CD4-positive, alpha-beta T cell treated with Interleukin-2 at 100 ng/mL for 4 hours (primary cell): ENCODE measurements at regions not wholly inside any gene's neighbourhood (a gene's known extent, or its start where the extent isn't known, plus 50 kb on each side); places are given as distances from the start of the nearest gene placed in this dataset.

Experiments
- DNase-seq: peaks from one replicate; pipeline ENCODE4 v3.0.0-alpha.2; 2020; ENCODE audit warnings: low spot score

DNA sequence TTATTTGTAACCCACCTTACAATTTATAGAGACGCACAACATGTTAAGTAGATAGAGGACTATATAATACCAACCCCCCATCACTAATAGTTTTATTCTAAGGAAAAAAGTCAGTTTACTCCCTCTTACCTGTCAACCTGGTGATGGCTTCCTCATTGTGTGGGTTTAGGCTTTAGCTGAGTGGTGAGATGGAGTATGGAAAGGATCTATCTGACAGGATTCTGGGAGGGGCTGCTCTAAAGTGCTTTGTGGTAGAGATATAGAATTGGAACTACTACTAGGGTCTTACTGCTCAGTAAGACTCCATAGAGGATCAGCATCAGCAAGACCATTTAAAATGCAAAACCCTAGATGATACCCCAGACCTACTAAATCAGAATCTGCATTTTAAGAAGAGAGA, 82.1 kb upstream of the IFNE start:
- no peak for DNase-seq

DNA sequence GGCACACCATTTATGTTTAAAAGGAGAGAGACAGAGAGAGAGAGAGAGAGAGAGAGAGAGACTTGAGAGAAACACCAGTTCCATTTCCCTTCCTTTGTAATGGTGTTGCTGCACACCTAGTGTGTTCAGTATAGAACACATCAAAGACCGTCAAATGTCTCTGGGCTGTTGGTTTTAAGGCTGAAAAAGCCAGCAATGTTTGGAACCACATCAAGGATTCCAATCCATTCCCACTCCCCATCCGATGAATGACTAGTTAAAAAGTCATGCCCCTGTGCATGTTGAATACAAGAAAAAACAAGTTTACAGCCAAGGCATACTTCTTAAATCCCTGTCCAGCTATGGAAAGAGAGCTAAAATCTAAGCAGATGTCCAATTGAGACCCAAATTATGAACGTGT, 83.0 kb upstream of the IFNE start:
- no peak for DNase-seq

DNA sequence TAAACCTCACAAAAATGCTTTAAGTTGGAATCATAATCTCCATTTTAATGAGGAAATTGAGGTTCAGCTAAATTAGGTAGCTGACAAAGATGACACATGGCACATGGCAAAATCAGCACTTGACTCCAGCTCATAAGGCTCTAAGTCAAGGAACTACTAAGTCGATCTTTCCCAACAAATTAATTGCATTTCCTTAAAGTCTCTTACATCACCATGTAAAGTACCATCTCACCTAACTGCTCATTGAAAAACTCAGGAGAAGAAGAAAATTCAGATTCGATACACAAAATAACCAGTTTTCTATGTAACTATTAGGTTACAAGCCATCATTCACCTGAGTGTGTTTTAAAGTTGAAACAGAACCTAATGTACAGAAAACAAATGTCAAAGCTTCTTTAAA, 85.8 kb upstream of the IFNE start:
- no peak for DNase-seq

DNA sequence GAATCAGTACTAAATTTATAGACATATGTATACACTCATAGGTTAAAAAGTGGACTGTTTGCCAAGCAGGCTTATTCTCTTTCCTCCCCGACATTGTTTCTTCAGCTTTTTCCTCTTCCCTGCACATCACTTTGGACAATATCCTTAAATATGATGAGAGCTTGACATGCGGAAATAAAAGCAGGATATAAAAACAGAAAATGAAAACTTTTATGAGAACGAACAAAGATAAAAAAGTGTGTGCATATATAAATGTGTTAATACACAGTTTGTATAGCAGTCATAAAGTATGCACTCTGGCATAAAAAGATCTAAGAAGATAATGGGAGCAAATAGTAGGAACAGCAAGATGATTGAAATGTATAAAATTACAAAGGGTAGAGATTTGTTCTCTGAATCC, 86.4 kb upstream of the IFNE start:
- DNase-seq: no peak

DNA sequence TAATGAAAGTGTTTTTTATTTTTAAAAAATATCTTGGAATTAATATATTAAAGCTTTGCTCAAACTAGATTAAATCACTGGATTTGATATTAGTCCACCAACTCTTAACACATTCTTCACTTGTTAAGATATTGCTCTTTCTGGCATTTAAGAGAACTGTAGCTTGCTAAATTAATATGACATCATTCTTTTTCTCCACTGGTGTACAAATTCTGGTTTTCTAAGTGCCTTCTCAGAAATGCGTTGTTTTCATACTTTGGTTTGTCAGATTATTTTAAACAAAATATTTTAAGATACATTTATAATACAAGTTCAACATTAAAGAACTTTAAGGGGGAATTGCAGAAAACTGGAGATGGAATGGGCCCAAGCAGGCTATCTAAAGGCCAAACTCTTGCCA, 87.6 kb upstream of the IFNE start:
- no peak for DNase-seq

DNA sequence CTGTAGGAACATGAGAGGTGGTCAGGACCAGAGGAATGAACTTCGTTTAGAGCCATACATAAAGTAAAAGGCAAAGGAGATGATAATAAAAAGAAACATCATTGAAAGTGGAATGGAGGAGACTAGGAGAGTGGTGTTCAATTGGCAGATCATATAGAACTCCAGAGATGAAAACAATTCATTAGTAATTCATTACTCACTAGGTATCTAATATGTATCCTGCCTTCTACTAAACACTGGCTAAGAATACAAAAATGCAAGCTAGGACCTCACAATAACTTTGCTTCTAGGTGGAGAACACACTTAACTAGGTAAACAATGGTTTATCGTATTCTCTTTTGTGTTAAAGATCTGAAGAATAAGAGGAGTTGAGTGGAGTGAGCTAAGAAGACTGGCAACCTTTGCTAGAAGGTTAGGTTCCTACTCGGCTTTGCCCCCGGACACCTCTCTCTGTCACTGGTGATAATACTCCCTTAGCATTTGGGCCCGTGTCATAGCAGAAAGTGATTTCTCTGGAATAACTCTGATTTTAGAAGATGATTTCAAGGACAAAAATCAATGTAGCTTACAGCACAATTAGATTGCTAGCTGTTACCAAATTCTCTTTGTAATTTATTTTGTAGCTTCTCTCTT, 88.6 kb upstream of the IFNE start:
- no peak for DNase-seq

DNA sequence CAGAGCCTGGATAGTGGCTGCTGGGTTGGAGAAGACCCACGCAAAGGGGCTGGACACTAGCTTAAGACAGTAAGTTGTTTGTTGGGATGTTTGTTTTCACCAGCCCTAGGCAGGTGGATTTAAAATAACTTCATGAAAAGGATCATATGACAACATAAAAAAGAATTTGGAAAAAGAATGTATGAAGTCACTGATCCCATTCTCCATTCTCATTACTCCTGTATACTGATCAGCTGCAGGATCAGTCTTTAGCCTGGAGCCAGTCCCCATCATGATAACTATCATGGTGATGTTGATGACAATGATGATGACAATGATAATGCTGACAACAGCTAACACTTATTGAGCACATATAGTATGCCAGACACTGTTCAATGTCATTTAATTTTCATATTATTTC, 92.1 kb upstream of the IFNE start:
- no peak for DNase-seq

DNA sequence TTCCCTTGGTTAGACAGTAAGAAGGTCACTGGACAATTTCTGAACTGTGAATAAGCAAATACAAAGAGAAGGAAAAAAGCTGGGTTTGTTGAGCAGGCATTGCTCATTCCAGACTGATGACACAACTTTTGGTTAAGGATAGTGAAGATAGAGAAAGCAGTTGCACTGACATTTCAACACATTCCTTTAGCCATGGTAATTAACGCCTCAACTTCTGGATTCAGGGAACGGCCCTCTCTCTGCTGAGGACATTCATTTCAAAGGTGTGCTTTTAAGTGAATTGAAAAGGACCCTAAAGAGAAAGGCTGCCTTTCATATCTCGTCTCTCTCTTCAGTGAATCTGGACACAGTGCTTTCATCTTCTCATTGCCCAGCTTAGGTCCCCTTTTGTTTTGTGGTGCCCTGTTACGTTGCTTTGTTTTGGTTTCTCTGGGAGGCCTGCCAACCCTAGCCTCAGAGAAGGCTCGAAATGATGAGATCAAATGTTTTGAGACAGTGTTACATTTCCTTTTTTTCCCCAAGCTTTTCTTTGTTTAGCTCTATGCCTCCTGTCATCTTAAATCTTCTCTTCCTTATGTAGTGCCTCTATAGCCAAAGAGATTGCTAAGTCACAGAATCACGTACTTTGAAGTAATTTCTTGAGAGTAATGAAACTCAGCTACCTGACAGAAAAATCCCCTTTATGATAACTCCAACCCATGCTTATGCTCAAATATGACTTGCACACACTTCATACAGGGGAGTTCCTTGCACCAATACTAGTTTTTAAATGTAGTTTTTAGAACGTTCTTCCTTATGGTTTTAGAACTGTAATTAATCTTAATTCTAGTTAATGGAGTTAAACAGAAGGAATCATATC, 94.4 kb upstream of the IFNE start:
- DNase-seq: peak; percentile 23

DNA sequence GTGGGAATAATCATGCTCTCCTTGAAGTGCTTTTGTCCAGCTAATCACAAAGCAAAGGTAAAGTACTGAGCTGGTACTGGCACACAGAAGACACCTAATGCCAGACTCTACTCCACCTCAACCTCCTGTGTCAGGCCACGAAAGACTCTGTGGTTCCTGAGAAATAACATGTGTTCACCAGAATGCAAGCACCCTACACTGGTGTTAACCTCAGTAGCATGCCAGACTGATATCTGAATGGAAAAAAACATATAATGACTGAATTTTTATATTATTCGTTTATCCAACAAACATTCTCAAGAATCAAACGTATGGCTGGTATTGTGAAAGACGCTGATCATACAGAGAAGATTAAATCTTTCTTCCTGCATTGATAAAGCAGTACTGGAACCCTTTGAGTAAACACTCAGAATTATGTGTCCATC, 97.1 kb upstream of the IFNE start:
- peak; percentile 56 for DNase-seq

DNA sequence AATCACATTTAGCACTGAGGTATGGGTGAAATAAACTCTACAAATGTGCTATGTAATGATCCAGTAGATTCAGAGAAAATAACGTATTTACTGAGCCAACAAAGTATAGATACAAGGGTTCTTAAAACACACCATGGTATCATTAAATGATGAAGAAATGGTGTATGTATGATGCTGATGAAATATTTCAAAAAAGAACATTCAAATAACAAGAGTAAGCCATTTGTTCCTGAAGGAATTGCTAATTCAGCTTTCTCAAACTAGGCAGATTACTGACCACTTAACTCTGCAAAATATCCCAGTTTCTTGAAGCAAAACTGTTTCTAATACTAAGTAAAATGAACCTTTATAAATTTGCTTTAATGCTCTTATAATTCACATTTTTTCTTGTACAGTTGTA, 97.6 kb upstream of the IFNE start:
- no peak for DNase-seq

DNA sequence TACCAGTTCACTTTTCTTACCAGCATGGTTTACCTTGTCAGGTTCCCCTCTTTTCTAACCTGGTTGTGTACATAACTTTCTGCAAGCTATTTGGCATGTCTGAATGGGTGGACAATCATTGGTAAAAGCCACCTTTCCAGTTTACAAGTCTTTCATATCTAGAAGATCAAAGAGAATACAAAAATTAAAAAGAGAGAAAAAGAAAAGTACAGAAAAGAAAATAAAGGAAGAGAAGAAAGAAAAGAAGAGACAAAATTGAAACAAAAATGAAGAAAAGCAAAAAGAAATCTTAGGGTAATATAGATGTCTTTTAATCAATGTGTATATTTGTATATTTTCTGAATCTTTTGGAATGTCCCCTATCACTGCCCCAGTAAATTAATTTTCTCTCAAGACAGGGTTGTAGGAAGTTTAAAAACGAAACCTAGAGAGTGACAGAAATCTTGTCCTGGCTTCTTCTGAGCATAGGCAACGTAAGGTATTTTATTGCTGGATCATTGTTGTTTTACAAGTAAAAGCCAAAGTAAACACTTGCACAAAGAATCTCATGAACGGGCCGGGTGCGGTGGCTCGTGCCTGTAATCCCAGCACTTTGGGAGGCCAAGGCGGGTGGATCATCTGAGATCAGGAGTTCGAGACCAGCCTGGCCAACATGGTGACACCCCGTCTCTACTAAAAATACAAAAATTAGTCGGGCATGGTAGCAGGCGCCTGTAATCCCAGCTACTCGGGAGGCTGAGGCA, 98.7 kb upstream of the IFNE start:
- no peak for DNase-seq

DNA sequence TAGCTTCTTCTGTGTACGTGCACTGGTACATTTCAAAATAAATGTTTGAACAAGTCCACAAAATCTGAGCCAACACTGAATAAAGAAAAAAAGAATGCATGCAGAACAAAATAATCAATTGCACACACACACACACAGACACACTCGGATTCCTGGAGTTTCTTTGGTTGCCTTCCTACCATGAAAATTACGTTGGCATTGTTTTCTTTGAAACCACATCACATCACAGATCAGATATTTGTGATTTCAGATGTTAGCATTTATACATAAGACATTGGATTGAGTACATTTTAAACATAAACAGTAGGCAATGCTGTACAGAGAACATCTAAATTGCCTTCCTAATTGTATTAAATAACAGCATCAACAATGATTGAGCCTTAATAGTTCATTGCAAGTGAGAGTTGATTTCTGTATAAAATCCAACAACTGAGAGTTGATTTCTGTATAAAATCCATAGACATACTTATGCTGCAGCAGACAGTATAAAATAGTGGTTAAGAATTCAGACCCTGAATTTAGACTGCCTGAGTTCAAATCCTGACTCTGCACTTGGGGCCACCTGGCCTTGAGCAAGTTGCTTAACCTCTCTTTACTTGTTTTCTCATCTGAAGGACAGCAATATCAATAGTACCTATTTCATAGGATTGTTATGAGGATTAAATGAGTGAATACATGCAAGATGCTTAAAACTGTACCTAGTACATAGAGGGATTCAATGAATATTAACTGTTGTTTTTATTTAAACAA, 101.7 kb upstream of the IFNE start:
- DNase-seq: no peak

DNA sequence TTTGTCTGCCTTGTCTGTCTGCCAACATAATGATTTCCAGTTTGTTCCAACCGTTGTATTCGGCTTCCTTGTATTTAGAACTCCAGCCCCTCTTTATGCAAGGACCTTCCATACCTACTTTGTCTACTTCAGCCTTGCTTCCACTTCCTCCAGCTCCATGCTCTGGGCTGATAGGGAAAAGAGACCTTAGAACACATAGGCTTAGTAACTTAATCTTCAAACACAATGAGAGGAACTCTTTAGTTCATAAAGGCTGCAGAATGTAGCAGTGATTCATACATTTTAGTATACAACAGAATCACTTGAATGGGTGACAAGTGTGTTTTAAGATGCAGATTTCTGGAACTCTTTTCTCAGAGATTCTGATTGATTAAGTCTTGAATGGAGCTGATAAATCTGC, 102.8 kb upstream of the IFNE start:
- DNase-seq: no peak

DNA sequence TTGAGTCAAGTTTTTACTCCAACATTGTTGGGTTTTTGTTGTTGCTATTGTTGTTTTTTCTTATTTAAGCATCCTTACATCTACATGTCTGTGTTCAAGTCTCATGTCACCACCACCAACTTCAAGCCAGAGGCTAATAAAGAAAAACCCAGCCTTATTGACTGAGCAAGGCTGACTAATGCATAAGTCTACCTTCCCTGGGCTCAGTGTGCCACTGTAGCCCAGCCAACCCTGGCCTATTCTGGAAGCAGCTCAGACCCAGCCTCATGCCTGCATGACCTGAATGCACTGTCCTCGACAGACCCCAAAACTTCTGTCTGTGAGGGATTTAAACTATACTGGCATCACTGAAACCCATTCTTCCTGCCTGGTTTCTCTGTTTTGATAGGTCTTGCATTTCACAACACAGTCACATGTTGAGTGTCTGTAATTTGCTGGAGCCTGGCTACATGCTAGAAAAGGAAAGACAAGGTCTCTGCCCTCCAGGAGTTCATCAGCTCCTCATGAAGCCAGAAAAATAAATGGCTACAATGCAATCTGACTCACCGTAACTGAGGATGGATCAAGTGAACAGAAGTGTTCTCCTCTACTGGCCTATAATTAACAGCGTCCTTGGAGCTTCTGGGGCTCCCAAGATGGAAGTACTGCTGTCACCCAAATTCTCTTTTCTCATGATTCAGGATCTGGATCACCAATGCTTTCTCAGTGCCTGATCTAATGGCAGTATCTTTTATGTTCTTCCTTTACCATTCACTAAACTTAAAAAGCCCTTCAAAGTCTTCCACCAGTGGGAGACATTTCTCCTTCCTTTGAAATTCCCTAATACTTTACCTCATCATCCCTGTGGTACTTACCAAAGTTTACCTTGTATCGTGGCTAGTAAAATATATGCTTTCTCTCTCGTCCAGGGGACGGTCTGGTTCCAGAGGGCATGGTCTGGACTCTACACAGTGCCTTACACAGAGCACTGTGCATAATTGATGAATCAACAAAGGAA, 103.9 kb upstream of the IFNE start:
- no peak for DNase-seq

DNA sequence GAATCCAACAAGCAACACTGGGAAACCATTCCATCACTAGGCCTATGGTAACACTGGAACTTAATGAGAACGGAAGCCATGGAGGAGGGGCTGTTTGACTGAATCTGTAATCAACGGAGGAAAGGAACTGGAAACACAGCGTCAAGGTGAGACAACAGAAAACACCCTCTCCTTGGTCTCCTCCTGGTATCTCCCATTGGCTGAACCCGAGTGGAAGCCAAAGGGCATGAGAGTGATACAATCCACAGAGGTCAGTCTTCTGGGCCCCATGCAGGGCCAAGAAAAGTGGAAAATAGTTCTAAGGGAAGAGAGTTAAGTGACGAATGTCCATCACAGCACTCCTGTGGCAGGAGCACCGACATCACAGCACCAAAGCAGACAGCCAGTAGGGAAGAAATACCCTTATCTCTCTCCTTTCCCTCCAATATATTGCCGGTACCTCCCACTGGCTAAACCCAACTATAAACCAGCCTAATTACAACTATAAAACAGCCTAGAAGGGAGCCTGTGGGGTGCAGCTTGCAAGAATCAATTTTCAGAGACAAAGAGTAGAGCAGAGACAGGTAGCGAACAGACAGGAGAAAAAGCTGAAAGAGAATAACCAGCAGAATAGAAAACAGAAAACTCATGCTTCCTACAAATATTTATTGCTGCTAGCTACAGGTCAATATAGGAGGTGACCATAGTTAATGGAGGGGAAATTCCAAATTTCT, 107.4 kb upstream of the IFNE start:
- no peak for DNase-seq

DNA sequence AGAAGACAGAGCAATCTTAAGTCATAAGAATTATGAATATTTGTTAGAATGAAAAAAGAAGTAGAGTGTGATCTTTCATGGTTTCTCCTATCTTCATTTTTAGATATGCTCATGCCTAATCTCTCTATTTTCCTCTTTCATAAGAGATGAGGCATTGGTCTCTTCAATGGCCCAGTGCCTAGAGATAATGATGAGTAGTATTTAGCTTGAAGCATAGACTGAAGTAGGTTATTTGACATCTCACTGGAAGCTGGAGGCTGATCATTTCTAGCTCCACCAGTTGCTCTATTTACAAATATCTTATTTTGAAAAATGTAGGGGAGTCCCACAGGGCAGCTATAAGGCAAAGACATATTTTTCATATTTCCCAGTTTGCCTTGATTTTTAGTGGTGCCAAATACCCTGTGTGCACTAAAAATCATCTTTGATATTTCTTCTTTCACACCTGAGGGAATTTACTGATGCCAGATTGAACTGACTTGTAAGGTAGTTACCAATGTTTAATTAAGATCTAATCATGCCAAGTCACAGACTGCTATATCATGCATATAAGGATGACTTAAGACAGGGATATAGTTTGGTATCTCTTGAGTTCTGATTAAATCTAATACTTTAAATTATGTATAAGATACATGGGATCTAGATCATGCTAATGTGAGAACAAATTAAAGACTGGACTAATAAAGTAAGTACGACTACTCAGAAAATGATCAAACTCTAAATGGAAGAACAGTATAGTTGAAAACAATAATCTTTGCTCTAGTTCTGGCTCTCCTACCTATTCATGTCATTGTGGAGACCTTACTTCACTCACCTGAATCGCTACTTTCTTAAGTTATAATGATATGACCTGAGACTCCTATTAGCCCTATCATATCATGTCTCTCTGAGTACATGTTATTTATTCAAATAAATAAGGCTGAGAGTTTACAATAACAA, 108.2 kb upstream of the IFNE start:
- DNase-seq: no peak

DNA sequence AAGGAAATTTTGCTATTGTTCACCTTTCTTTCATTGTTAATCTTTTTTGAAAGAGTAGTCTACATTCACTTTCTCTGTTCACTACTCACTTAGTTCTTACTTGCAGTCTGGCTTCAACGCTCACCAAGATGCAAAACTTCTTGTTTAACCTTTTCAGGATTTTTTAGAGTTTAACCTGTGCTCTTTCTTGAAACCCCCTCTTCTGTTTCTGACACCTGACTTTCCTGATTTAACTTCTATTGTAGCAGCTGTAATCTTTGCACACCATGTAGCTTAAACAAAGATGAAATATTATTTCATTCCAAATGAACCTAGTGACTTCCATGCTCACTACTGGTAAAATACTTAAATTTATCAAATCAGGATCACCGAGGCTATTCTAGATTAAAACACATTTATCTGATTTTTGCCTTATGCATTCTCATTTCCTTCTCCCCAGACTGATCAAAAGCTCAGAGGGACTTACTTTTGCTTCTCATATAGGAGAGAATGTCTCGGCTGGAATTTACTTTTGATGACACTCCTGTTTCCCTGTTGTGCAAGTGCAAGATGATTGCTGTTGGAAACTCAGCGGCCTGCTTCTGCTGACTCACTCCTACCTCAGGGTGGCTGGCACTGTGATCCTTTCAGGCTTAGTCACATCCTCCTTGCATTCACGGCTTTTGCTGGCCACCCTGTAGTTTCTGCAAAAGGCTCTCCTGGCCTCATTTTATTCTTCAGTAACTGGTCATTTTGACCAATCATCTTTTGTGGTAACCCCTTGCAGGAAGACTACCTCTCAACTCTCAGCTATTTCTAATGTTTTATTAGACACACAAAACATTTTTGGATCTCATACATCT, 109.3 kb upstream of the IFNE start:
- DNase-seq: peak; percentile 28

DNA sequence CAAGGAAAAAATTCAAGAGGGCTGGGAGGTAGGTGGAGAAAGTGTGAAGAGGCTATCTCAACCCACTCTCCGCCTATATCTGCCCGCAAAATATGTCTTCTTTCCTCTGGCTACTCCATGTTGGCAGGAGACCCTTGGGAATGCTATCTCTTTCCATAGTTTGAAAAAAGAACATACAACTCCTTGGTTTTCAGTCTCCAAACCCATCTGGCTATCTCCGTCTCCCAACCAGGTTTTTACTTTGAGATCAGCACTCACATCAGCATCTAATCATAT, 109.9 kb upstream of the IFNE start:
- DNase-seq: no peak

DNA sequence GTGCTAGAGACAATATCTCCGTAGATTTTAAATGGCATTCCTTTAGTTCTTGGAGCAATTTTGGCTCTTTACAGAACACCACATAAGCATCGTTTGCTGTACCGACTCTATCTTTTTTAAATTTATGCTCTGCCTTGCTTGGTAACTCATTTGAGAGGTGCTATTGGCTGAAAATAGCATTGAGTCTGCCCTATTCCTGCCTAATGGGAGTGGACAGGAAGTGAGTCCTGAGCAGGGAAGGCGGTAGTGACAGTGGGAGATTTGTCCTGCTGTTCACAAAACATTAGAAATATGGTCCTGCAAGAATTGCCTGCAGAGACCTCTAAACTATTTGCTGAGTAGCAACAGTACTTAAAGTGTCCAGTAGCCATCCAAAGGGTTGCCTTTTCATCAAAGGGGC, 115.2 kb upstream of the IFNE start:
- no peak for DNase-seq
